Ectodermal cell (in vitro differentiated cells): ENCODE measurements at regions not wholly inside any gene's neighbourhood (a gene's known extent, or its start where the extent isn't known, plus 50 kb on each side); places are given as distances from the start of the nearest gene placed in this dataset.

Experiments used
- H3K27ac ChIP-seq: 2 replicates; pipeline ENCODE4 v1.7.0; 2013; ENCODE audit warnings: mild to moderate bottlenecking, low read depth, low read length; ENCODE audit not compliant: insufficient read depth, poor library complexity, severe bottlenecking
- H3K27me3 ChIP-seq: 2 replicates; pipeline ENCODE4 v1.7.0; 2013; ENCODE audit warnings: mild to moderate bottlenecking, low read length; ENCODE audit not compliant: insufficient read depth, control insufficient read depth, poor library complexity, severe bottlenecking
- H3K36me3 ChIP-seq: one replicate; pipeline ENCODE4 v1.7.0; 2013; ENCODE audit warnings: low read length; ENCODE audit not compliant: control insufficient read depth, insufficient read depth
- H3K4me1 ChIP-seq: one replicate; pipeline ENCODE4 v1.7.0; 2013; ENCODE audit warnings: low read length; ENCODE audit not compliant: control insufficient read depth, insufficient read depth
- H3K4me3 ChIP-seq: 2 replicates; pipeline ENCODE4 v1.7.0; 2013; ENCODE audit warnings: low read depth, low read length, control low read depth; ENCODE audit not compliant: insufficient read depth
- H3K9me3 ChIP-seq: 2 replicates; pipeline ENCODE4 v1.7.0; 2013; ENCODE audit warnings: mild to moderate bottlenecking, low read length, moderate library complexity; ENCODE audit not compliant: control insufficient read depth
- WGBS, 2 experiments: methylation state at CpG; one replicate each; pipeline ENCODE4 v1.1.7; 2013; ENCODE audit warnings: missing lambda C conversion rate in 2 of 2; 5-methylcytosine and 5-hydroxymethylcytosine counted together

DNA sequence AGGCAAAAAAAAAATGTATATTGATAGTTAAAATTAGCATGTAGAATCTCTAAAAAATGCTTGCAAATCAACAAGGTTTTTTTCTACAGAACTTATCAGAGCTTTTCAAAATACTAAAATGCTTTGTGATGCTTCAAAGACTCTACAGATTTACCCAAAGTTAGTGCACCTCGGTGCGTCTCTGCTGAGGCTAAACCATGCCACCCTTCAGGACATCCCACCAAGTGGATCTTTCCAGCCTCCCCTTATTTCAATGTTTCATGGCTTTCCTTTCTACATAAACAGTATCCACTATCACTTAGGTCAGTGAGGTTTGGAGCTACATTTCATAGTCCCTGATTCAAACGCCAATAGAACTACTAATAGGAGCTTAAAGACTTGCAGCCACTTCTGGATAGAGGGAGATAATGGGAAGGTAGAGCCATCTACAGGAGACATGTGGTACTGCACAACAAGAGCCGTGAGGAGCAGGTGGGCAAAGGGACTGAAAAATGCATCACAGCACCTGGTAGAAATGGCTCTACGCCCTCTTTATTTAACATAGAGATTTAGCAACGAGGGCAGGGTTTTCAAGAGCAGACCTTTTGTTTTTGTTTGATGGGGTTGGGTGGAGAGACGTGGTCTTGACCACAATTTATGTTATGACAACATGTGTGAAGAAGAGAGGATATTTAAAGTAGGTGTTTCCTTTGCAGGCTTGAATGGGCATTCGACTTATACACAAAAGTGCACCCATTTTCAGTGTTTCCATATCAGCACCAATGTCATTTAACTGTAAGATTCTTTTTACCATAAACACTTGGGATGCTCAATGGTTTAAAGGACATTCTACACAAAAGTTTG, 56.1 kb upstream of the SLC35G4 start:
- no peak overlapping the region for H3K4me3 ChIP-seq
- no peaks in the 10 kb centered on the region for H3K36me3 ChIP-seq
- H3K9me3 ChIP-seq = no peaks in the 10 kb centered on the region
- no peaks in the 10 kb centered on the region for H3K27me3 ChIP-seq
- H3K4me1 ChIP-seq = no peaks in the 10 kb centered on the region
- 46 to 50% methylated on average over 8 of the region's 8 CpGs for WGBS, 2 experiments
- no peak overlapping the region for H3K27ac ChIP-seq

DNA sequence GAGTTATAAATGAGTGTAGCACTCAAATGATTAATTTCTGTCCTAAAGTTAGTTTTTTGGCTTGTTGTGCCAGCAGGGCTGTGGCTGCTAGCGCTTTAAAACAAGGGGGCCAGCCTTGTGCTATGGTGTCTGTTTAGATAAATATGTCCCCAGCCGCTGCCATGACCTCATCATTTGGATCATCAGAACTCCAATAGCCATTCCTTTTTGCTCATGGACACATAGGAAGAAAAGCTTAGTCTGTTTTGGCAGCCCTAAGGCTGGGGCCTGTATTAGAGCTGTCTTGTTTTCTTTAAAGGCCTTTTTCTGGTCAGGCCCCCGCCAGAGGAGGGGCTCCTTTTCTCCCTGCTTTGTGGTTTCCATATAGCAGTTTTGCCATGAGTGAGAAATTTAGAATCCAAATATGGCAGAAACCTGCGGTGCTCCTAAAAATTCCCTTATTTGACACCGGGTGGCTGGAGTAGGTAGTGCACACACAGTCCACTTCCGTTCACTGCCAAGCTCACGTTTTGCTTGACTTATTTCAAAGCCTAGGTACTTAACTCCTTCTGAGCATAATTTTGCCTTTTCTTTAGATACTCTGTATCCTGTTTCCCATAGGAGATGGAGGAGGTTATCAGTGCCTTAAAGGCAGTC, 60.4 kb upstream of the SLC35G4 start:
- H3K9me3 ChIP-seq = no peaks in the 10 kb centered on the region
- no peaks in the 10 kb centered on the region for H3K36me3 ChIP-seq
- no peaks in the 10 kb centered on the region for H3K4me1 ChIP-seq
- H3K27me3 ChIP-seq = no peaks in the 10 kb centered on the region
- WGBS, 2 experiments = 93 to 94% methylated on average over 7 of the region's 7 CpGs
- no peak overlapping the region for H3K4me3 ChIP-seq
- no peak overlapping the region for H3K27ac ChIP-seq

DNA sequence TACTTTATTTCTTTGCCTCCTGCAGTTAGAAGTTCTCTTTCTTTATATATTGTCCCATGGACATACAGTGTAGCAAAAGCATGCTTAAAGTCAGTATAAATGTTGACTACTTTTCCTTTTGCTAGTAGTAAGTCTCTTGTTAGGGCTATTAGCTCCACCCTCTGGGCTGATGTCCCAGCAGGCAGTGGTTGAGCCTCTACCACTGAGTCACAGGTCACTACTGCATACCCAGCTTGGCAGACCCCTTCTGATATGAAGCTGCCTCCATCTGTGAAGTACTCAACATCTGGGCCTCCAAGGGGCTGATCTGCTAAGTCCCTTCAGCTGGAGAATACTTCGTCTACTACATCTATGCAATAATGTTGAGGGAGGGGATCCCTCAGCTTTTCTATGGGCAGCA, 61.0 kb upstream of the SLC35G4 start:
- Histone ChIP-seq H3K9me3 (no peaks in the 10 kb centered on the region), H3K36me3 (no peaks in the 10 kb centered on the region), H3K27me3 (no peaks in the 10 kb centered on the region), H3K4me3 (no peak overlapping the region), H3K27ac (no peak overlapping the region), H3K4me1 (no peaks in the 10 kb centered on the region)
- 77 to 89% methylated on average over 1 of the region's 1 CpG for WGBS, 2 experiments

DNA sequence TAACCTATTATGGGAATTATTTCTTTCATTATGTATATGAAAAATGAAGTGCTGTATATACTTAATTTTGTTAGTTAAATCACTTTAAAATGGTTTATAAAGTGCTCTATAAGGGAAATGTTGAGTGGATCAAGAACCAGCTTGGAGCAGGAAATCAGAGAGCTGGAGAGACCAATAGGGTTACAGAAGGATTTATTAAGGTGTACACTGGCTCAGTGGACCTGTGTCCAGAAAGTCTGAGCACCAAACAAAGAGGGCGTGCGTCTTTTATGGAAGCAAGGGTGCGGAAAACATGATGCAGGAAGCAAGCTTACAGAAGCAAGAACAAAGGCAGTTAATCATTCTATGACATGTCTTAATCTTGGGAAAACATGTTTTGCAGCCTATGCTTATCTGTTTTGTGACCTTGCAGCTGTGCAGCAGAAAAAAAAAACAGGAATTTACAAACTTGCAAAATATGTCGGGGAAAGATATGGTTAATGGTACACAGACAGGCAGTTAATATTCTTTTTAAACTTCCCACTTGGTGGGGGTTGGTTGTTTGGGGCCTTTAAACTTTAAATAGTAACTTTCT, 65.2 kb upstream of the SLC35G4 start:
- no peaks in the 10 kb centered on the region for H3K9me3 ChIP-seq
- no peak overlapping the region for H3K27ac ChIP-seq
- H3K36me3 ChIP-seq = no peaks in the 10 kb centered on the region
- H3K27me3 ChIP-seq = no peaks in the 10 kb centered on the region
- 95 to 97% methylated on average over 3 to 4 of the region's 4 CpGs for WGBS, 2 experiments
- H3K4me1 ChIP-seq = no peaks in the 10 kb centered on the region
- no peak overlapping the region for H3K4me3 ChIP-seq

DNA sequence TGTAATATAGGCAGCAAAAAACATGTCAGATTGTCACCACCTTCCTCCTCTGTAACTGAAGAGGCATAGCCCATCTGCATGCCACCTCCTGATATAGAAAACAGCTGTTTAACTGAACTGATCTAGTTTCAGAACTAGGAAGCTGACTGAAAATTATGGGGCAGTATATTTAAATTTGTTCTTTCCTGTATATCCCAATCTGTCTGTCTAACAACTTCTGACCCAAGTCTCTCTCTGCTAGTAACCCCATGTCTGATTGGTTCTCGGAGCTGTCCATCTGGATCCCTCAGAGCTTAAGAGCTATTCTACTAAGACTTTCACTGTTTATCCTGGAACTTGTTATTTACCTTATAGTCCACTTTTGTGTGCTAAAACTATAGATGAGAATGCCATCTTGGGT, 68.2 kb upstream of the SLC35G4 start:
- Histone ChIP-seq H3K4me3 (no peak overlapping the region), H3K36me3 (no peaks in the 10 kb centered on the region), H3K4me1 (no peaks in the 10 kb centered on the region), H3K9me3 (no peaks in the 10 kb centered on the region), H3K27ac (no peak overlapping the region), H3K27me3 (no peaks in the 10 kb centered on the region)
- 81 to 97% methylated on average over 1 of the region's 1 CpG for WGBS, 2 experiments

DNA sequence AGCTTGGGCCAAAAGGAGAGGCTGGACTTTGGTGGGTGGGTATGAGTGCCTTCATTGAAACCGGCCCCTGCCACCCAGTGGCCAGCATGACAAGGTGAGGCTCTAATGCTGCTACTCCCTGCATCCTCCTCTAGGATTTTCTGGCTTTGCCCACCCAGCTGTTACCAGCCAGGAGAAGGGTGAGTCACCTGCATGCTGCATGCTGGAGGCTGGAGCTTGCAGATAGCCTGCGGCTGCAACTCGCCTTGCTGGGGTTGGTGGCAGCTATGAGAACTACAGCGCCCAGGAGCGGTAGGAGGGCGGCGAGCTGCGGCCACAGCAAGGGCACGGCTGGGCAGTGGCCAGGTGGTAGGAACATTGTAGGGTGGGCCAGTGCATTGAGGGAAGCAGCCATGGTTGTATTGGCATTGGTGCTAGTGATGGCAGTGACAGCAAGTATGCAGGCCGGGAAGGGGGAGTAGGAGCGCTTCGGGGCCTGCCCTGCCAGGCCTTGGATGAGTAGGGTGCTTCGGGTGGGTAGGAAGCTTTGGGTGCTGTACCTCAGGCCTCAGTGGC, 75.4 kb upstream of the SLC35G4 start:
- 96% methylated on average over 13 of the region's 13 CpGs for WGBS, 2 experiments
- Histone ChIP-seq H3K4me1 (no peaks in the 10 kb centered on the region), H3K4me3 (no peak overlapping the region), H3K36me3 (no peaks in the 10 kb centered on the region), H3K27ac (no peak overlapping the region), H3K27me3 (no peaks in the 10 kb centered on the region), H3K9me3 (no peaks in the 10 kb centered on the region)

DNA sequence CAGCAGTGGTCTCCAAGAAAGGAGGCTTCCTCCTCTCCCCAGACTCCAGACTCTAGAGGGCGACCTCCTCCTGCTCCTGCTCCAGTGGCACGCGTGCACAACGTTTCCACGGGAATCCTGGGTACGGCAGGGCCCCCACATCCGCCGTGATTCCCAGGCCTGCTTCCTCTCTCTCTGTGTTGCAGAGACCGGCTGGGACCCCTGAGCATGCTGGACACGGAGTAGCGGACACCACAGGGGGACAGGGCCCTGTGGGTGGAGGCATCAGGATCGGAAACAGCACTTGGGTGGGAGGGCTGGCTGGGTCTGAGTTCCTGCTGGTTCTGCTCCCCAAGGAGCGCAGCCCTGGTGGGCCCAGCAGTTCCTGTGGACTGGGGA, 75.9 kb upstream of the SLC35G4 start:
- 97% methylated on average over 13 of the region's 13 CpGs for WGBS, 2 experiments
- no peaks in the 10 kb centered on the region for H3K36me3 ChIP-seq
- H3K27me3 ChIP-seq = no peaks in the 10 kb centered on the region
- no peaks in the 10 kb centered on the region for H3K9me3 ChIP-seq
- no peak overlapping the region for H3K4me3 ChIP-seq
- no peaks in the 10 kb centered on the region for H3K4me1 ChIP-seq
- H3K27ac ChIP-seq = no peak overlapping the region

DNA sequence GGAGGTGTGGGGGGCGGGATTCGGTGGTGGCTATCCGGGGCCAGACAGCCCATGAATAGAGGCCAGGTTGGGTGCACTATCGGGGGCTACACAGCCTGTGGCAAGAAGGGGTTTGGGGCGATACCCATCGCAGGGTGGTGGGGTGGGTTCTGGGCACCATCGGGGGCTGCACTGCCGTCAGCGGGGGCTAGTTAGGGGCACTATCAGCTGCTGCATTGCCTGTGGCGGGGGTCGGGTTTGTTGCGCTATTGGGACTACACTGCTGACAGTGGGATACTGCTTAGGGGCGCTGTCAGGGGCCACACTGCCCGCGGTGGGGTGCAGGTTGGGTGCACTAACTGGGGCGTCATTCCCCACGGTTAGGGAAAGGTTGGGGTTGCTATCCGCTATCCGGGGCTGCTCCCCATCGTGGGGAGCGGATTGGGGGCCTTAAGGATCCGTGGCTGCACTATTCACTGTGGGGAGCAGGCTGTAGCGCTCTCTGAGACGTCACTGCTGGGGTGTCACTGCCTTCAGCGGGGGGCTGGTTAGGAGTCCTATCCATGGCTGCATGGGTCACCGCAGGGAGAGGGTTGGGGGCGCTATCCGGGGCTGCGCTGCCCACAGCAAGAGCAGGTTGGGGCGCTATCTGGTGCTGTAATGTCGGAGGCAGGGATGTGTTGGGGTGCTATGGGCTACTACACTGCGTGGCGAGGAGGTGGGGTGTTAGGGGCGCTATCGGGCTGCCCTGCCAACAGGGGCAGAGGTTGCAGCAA, 76.5 kb upstream of the SLC35G4 start:
- no peak overlapping the region for H3K4me3 ChIP-seq
- 95 to 97% methylated on average over 35 of the region's 35 CpGs for WGBS, 2 experiments
- H3K27ac ChIP-seq = no peak overlapping the region
- no peaks in the 10 kb centered on the region for H3K4me1 ChIP-seq
- no peaks in the 10 kb centered on the region for H3K36me3 ChIP-seq
- no peaks in the 10 kb centered on the region for H3K9me3 ChIP-seq
- H3K27me3 ChIP-seq = no peaks in the 10 kb centered on the region

DNA sequence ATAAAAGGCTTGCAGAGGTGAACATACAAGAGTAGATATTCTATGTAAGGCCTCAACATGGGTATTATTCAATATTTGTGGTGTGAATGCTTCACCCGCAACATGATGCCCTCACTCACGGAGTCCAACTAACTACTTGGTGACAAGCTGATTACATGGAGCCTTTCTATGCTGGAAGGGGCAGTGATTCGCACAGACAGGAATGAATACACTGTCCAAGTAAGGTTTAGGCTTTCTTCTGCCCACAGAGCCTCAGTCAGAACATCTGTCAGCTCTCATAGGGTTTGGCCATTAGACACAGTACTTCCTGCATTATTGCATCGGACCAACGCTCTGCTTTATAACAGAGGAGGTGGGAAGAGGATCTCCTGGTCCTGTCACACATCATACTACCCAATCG, 80.3 kb upstream of the SLC35G4 start:
- no peak overlapping the region for H3K4me3 ChIP-seq
- H3K4me1 ChIP-seq = no peaks in the 10 kb centered on the region
- H3K36me3 ChIP-seq = no peaks in the 10 kb centered on the region
- WGBS, 2 experiments = 97 to 98% methylated on average over 6 of the region's 6 CpGs
- no peak overlapping the region for H3K27ac ChIP-seq
- no peaks in the 10 kb centered on the region for H3K9me3 ChIP-seq
- H3K27me3 ChIP-seq = no peaks in the 10 kb centered on the region

DNA sequence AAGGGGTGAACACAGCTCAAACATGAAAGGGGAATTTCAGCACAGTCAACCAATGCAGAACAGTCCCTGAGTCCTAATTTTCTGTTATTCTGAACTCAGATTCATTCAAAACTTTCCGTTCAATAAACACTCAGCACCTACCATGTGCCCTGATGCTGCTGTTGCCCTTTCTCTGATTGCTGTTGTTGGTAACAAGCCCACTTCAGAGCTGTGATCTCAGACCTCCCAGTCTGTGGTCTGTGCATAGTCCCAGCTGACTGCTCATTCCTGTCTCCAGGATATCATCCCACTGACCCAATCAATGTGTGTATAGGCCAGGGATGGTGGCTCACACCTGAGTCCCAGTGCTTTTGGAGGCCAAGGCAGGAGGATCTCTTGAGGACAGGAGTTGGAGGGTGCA, 82.7 kb upstream of the SLC35G4 start:
- Histone ChIP-seq H3K36me3 (no peaks in the 10 kb centered on the region), H3K27me3 (no peaks in the 10 kb centered on the region), H3K4me3 (no peak overlapping the region), H3K27ac (no peak overlapping the region), H3K4me1 (no peaks in the 10 kb centered on the region), H3K9me3 (no peaks in the 10 kb centered on the region)
- 96 to 98% methylated on average over 1 of the region's 1 CpG for WGBS, 2 experiments
